GM12878 (cell line): ENCODE measurements at regions not wholly inside any gene's neighbourhood (a gene's known extent, or its start where the extent isn't known, plus 50 kb on each side); places are given as distances from the start of the nearest gene placed in this dataset.

ENCODE experiments used
- ATAC-seq: fragments of 200-7000 bp; cut with Tn5 transposase; 3 replicates; pipeline ENCODE4 v1.9.1; 2020; ENCODE audit warnings: mild to moderate bottlenecking, moderate library complexity
- BruUV-seq: library from RNA; stranded (reverse); fragments of 400-500 nt; replicated peaks from 2 replicates; lab custom pipeline; 2021; lab: Mats Ljungman, UMichigan
- CTCF ChIA-PET: fragments of 300-600 bp; sonication (Branson Sonifier 250); formaldehyde crosslinking; extraction: SDS; loops from one replicate; lab custom pipeline; 2021; ENCODE audit warnings: inconsistent platforms; lab: Yijun Ruan, JAX
- POLR2A ChIA-PET: fragments of 350-600 bp; formaldehyde crosslinking; extraction: SDS; loops from one replicate; lab custom pipeline; 2021; ENCODE audit warnings: inconsistent platforms; lab: Charles Lee
- RAD21 ChIA-PET: fragments of 300-600 bp; sonication (Branson Sonifier 250); formaldehyde crosslinking; loops from one replicate; lab custom pipeline; 2023; ENCODE audit warnings: antibody characterized with exemption; ENCODE audit not compliant: unreplicated experiment; lab: Charles Lee
- SMC1A ChIA-PET: fragments of 300-600 bp; sonication (Branson Sonifier 250); formaldehyde crosslinking; loops from one replicate; lab custom pipeline; 2023; ENCODE audit not compliant: unreplicated experiment, uncharacterized antibody; lab: Charles Lee
- DNase-seq: peaks from one replicate; pipeline ENCODE4 v3.0.0-alpha.2; 2011; ENCODE audit warnings: low read depth, low spot score
- FAIRE-seq: peaks from 3 replicates; lab custom pipeline; 2011; peaks lifted over from hg19 to GRCh38; lab: Jason Lieb, UNC
- H2AFZ ChIP-seq: 2 replicates; pipeline ENCODE4 v1.6.0; 2011; ENCODE audit warnings: low read depth, low read length, control low read depth; ENCODE audit not compliant: control insufficient read depth
- H3K27ac ChIP-seq: 2 replicates; pipeline ENCODE4 v1.5.1; 2011; ENCODE audit warnings: control low read depth; ENCODE audit not compliant: control insufficient read depth, insufficient read depth
- H3K27me3 ChIP-seq, 2 experiments: replicated peaks in 1 of 2; 2 replicates each; pipeline versions ENCODE4 v1.6.0 to v1.6.1; 2011; ENCODE audit warnings: low read length in 1 of 2; ENCODE audit not compliant: control insufficient read depth in 2 of 2, insufficient read depth in 2 of 2
- H3K36me3 ChIP-seq, 2 experiments: 2 replicates each; pipeline ENCODE4 v1.5.1; 2011; ENCODE audit warnings: low read length in 1 of 2; ENCODE audit not compliant: control insufficient read depth in 2 of 2, insufficient read depth in 2 of 2
- H3K4me1 ChIP-seq: 2 replicates; pipeline ENCODE4 v1.6.1; 2011; ENCODE audit warnings: mild to moderate bottlenecking, low read length, moderate library complexity, mixed read lengths; ENCODE audit not compliant: control insufficient read depth, insufficient read depth
- H3K4me2 ChIP-seq: 2 replicates; pipeline ENCODE4 v1.6.0; 2011; ENCODE audit warnings: control low read depth; ENCODE audit not compliant: control insufficient read depth, insufficient read depth
- H3K4me3 ChIP-seq: fragments of 200-600 bp; sonication (generic); 2 replicates; pipeline ENCODE4 v1.5.1; 2016
- H3K79me2 ChIP-seq: 2 replicates; pipeline ENCODE4 v1.6.0; 2011; ENCODE audit warnings: low read length; ENCODE audit not compliant: control insufficient read depth, insufficient read depth
- H3K9ac ChIP-seq: 2 replicates; pipeline ENCODE4 v1.8.0; 2011; ENCODE audit warnings: low read length, control low read depth, mixed read lengths; ENCODE audit not compliant: control insufficient read depth, insufficient read depth
- H3K9me3 ChIP-seq: replicated peaks from 3 replicates; pipeline ENCODE4 v1.5.1; 2011; ENCODE audit warnings: mild to moderate bottlenecking, low read length; ENCODE audit not compliant: control insufficient read depth, insufficient read depth
- H4K20me1 ChIP-seq: 2 replicates; pipeline ENCODE4 v1.6.0; 2011; ENCODE audit not compliant: control insufficient read depth, insufficient read depth
- BHLHE40 ChIP-seq, 2 experiments: fragments of 450-650 bp in 1 of 2; IDR thresholded peaks; 2 replicates each; pipeline ENCODE4 v1.6.1; 2011 to 2017; ENCODE audit warnings: low read depth in 2 of 2, borderline replicate concordance in 1 of 2, improper control_type of control experiment in 1 of 2, low read length in 1 of 2, mild to moderate bottlenecking in 1 of 2
- E4F1 ChIP-seq: fragments of 450-650 bp; IDR thresholded peaks from 2 replicates; pipeline ENCODE4 v1.6.1; 2018; ENCODE audit warnings: borderline replicate concordance, mild to moderate bottlenecking; ENCODE audit not compliant: partially characterized antibody
- ESRRA ChIP-seq: IDR thresholded peaks from 2 replicates; pipeline ENCODE4 v1.6.1; 2012; ENCODE audit warnings: mild to moderate bottlenecking, low read length, improper control_type of control experiment
- HDAC2 ChIP-seq: fragments of 200-600 bp; sonication (generic); IDR thresholded peaks from 2 replicates; pipeline ENCODE4 v1.6.1; 2017
- MAX ChIP-seq: IDR thresholded peaks from 2 replicates; pipeline ENCODE4 v1.6.1; 2012; ENCODE audit warnings: low read depth, low read length, improper control_type of control experiment
- MLLT1 ChIP-seq: fragments of 450-650 bp; IDR thresholded peaks from 2 replicates; pipeline ENCODE4 v1.6.1; 2016; ENCODE audit warnings: mild to moderate bottlenecking
- NFYB ChIP-seq: IDR thresholded peaks from 2 replicates; pipeline ENCODE4 v1.6.1; 2011; ENCODE audit warnings: low read depth, mild to moderate bottlenecking, low read length, improper control_type of control experiment, moderate library complexity; ENCODE audit not compliant: insufficient read depth
- NKRF ChIP-seq: fragments of 450-650 bp; conservative IDR thresholded peaks from 2 replicates; pipeline ENCODE4 v1.6.1; 2017; ENCODE audit warnings: mild to moderate bottlenecking, moderate library complexity
- PBX3 ChIP-seq: IDR thresholded peaks from 2 replicates; pipeline ENCODE4 v1.6.1; 2011; ENCODE audit warnings: mild to moderate bottlenecking, low read depth, low read length, moderate library complexity; ENCODE audit not compliant: insufficient replicate concordance
- PKNOX1 ChIP-seq: fragments of 450-650 bp; IDR thresholded peaks from 2 replicates; pipeline ENCODE4 v1.6.1; 2016; ENCODE audit warnings: mild to moderate bottlenecking
- SP1 ChIP-seq: IDR thresholded peaks from one replicate; pipeline ENCODE4 v1.6.1; 2011; ENCODE audit warnings: low read depth, low read length
- STAT1 ChIP-seq: fragments of 450-650 bp; conservative IDR thresholded peaks from 2 replicates; pipeline ENCODE4 v1.6.1; 2014; ENCODE audit warnings: antibody characterized with exemption, mild to moderate bottlenecking
- TCF12 ChIP-seq: IDR thresholded peaks from 2 replicates; pipeline ENCODE4 v1.6.1; 2011; ENCODE audit warnings: low read depth, mild to moderate bottlenecking, low read length
- ZNF207 ChIP-seq: fragments of 450-650 bp; IDR thresholded peaks from 2 replicates; pipeline ENCODE4 v1.6.1; 2014; ENCODE audit warnings: antibody characterized with exemption, mild to moderate bottlenecking, borderline replicate concordance
- ZNF217 ChIP-seq: fragments of 450-650 bp; IDR thresholded peaks from 2 replicates; pipeline ENCODE4 v1.6.1; 2017; ENCODE audit warnings: antibody characterized with exemption, mild to moderate bottlenecking
- ZNF274 ChIP-seq: IDR thresholded peaks from one replicate; pipeline ENCODE4 v1.8.0; 2011; ENCODE audit not compliant: insufficient read length, insufficient read depth
- WGBS: methylation state at CpG from one replicate; pipeline ENCODE4 v1.1.6; 2016; ENCODE audit warnings: low lambda C conversion rate; ENCODE audit not compliant: insufficient replicate concordance, insufficient coverage; ENCODE audit errors: missing lambda C conversion rate; 5-methylcytosine and 5-hydroxymethylcytosine counted together
- in situ Hi-C: fragments of 300-500 bp; cut with MboI; formaldehyde crosslinking; loops from 9 replicates; pipeline ENCODE4 v1.14.3; 2018; ENCODE audit warnings: mixed read lengths
- intact Hi-C: fragments of 100-400 bp; cut with micrococcal nuclease; formaldehyde crosslinking; loops from one replicate; pipeline ENCODE4 v1.14.2; 2022; ENCODE audit not compliant: unreplicated experiment

GRCh38 chr1:60857851-60858250, 224.5 kb upstream of the NFIA start:
- in situ Hi-C loops: loop anchor here (10.0 kb wide), 1 partner anchor 587 kb away; no protein-coding TSS in a partner anchor

More at GRCh38 chr1:60857851-60858250, 224.5 kb upstream of the NFIA start:
- Histone ChIP-seq H3K27me3 (no peaks in the 10 kb centered on the region), H3K36me3 (no peaks in the 10 kb centered on the region), H2AFZ (no peak overlapping the region), H3K4me1 (no peaks in the 10 kb centered on the region), H3K9ac (no peak overlapping the region), H3K27ac (no peak overlapping the region), H3K4me2 (no peak overlapping the region), H4K20me1 (no peaks in the 10 kb centered on the region), H3K79me2 (no peaks in the 10 kb centered on the region), H3K4me3 (no peak overlapping the region), H3K9me3 (no peaks in the 10 kb centered on the region)
- FAIRE-seq (no peak), DNase-seq (no peak), ATAC-seq (no peak)
- no TSS peak for BruUV-seq
- 17% methylated on average over 2 of the region's 2 CpGs for WGBS
- ChIA-PET CTCF (interaction anchor here (3.2 kb wide), 1 partner anchor 9 kb away, joined by 11 read pairs; no protein-coding TSS in a partner anchor), RAD21 (no interaction called here), POLR2A (no interaction called here), SMC1A (no interaction called here)
- intact Hi-C loops: no loop called here
- TF ChIP-seq MLLT1: no peak
- TF ChIP-seq ZNF274: no peak
- no peak for TF ChIP-seq ESRRA
- TF ChIP-seq STAT1: no peak
- TF ChIP-seq ZNF207: no peak
- no peak for TF ChIP-seq MAX
- TF ChIP-seq NFYB: no peak
- no peak for TF ChIP-seq E4F1
- TF ChIP-seq NKRF: no peak
- no peak for TF ChIP-seq HDAC2
- TF ChIP-seq SP1: no peak
- no peak for TF ChIP-seq ZNF217
- no peak for TF ChIP-seq TCF12
- TF ChIP-seq BHLHE40 (IDR thresholded peaks at IDR 0.05; ENCODE audit: borderline replicate concordance in 1 of 2, low read depth in 2 of 2, low read length in 1 of 2): no peak
- TF ChIP-seq PKNOX1: no peak
- TF ChIP-seq PBX3: no peak
